Osteocyte (in vitro differentiated cells): ENCODE measurements at regions not wholly inside any gene's neighbourhood (a gene's known extent, or its start where the extent isn't known, plus 50 kb on each side); places are given as distances from the start of the nearest gene placed in this dataset.
A peak's percentile ranks its signal among the peaks of the same experiment; 100 is the strongest.
"Not testable (repeated sequence)": the region's sequence is repeated elsewhere in the genome, so short reads cannot be mapped to it uniquely, and the experiment has no call there.

Source experiments
- DNase-seq: peaks from one replicate; pipeline ENCODE4 v3.0.0; 2021; ENCODE audit warnings: mixed read lengths; ENCODE audit not compliant: unreplicated experiment; ENCODE audit errors: extremely low spot score
- H3K27ac Mint-ChIP-seq: one replicate; pipeline ENCODE4 v1.8.0; 2021; ENCODE audit warnings: mild to moderate bottlenecking, mixed read lengths; ENCODE audit not compliant: unreplicated experiment
- H3K27me3 Mint-ChIP-seq: one replicate; pipeline ENCODE4 v1.8.0; 2021; ENCODE audit warnings: mixed read lengths; ENCODE audit not compliant: unreplicated experiment
- H3K36me3 Mint-ChIP-seq: one replicate; pipeline ENCODE4 v1.8.0; 2021; ENCODE audit warnings: mixed read lengths; ENCODE audit not compliant: unreplicated experiment
- H3K4me1 Mint-ChIP-seq: one replicate; pipeline ENCODE4 v1.8.0; 2021; ENCODE audit warnings: mixed read lengths; ENCODE audit not compliant: unreplicated experiment
- H3K4me3 Mint-ChIP-seq: one replicate; pipeline ENCODE4 v1.8.0; 2021; ENCODE audit warnings: mild to moderate bottlenecking, moderate library complexity, mixed read lengths; ENCODE audit not compliant: unreplicated experiment
- H3K9me3 Mint-ChIP-seq: one replicate; pipeline ENCODE4 v1.8.0; 2021; ENCODE audit warnings: mixed read lengths; ENCODE audit not compliant: unreplicated experiment
- CTCF ChIP-seq: fragments of 200-600 bp; sonication (generic); IDR thresholded peaks from 2 replicates; pipeline ENCODE4 v1.5.0; 2021; ENCODE audit warnings: antibody characterized with exemption, mild to moderate bottlenecking, moderate library complexity

- peaks cover 11% of the 10 kb centered on the region for H3K9me3 Mint-ChIP-seq
- not testable (repeated sequence) for H3K4me3 Mint-ChIP-seq, H3K36me3 Mint-ChIP-seq, H3K27ac Mint-ChIP-seq, H3K27me3 Mint-ChIP-seq, H3K4me1 Mint-ChIP-seq, DNase-seq
- TF ChIP-seq CTCF: peak; percentile 22
Measured at GRCh38 chr9:32148553-32148952, 235.9 kb upstream of the ACO1 start.

GRCh38 chr9:32161209-32161608 is 223.2 kb upstream of the ACO1 start:
- H3K9me3 Mint-ChIP-seq: no peaks in the 10 kb centered on the region

GRCh38 chr9:32161720-32162119 is 222.7 kb upstream of the ACO1 start:
- no peak overlapping the region for H3K4me3 Mint-ChIP-seq
- DNase-seq: no peak
- no peaks in the 10 kb centered on the region for H3K4me1 Mint-ChIP-seq
- no peaks in the 10 kb centered on the region for H3K27me3 Mint-ChIP-seq
- no peaks in the 10 kb centered on the region for H3K36me3 Mint-ChIP-seq
- H3K9me3 Mint-ChIP-seq: no peaks in the 10 kb centered on the region
- TF ChIP-seq CTCF: no peak
- no peak overlapping the region for H3K27ac Mint-ChIP-seq

More at GRCh38 chr9:32161209-32161608, 223.2 kb upstream of the ACO1 start:
- Mint-ChIP-seq H3K4me1 (no peaks in the 10 kb centered on the region), H3K36me3 (no peaks in the 10 kb centered on the region), H3K4me3 (no peak overlapping the region), H3K27ac (no peak overlapping the region), H3K27me3 (no peaks in the 10 kb centered on the region)
- no peak for TF ChIP-seq CTCF
- DNase-seq: no peak

- not testable (repeated sequence) for H3K27me3 Mint-ChIP-seq, DNase-seq, H3K27ac Mint-ChIP-seq, H3K36me3 Mint-ChIP-seq, H3K4me1 Mint-ChIP-seq, H3K9me3 Mint-ChIP-seq, H3K4me3 Mint-ChIP-seq
Measured at GRCh38 chr9:32166316-32166715, 218.1 kb upstream of the ACO1 start.

- Mint-ChIP-seq H3K36me3 (no peaks in the 10 kb centered on the region), H3K4me3 (no peak overlapping the region), H3K27me3 (peaks cover 4% of the 10 kb centered on the region), H3K27ac (no peak overlapping the region), H3K4me1 (no peaks in the 10 kb centered on the region), H3K9me3 (no peaks in the 10 kb centered on the region)
- no peak for DNase-seq
- no peak for TF ChIP-seq CTCF
Measured at GRCh38 chr9:32171339-32171738, 213.1 kb upstream of the ACO1 start.

- H3K27me3 Mint-ChIP-seq: peaks cover 4% of the 10 kb centered on the region
- TF ChIP-seq CTCF: no peak
- H3K27ac Mint-ChIP-seq: no peak overlapping the region
Measured at GRCh38 chr9:32172256-32172655, 212.2 kb upstream of the ACO1 start.

More at GRCh38 chr9:32172256-32172655, 212.2 kb upstream of the ACO1 start:
- H3K4me3 Mint-ChIP-seq: no peak overlapping the region
- H3K4me1 Mint-ChIP-seq: no peaks in the 10 kb centered on the region
- no peaks in the 10 kb centered on the region for H3K36me3 Mint-ChIP-seq
- no peaks in the 10 kb centered on the region for H3K9me3 Mint-ChIP-seq
- no peak for DNase-seq
